Neural cell (in vitro differentiated cells): ENCODE measurements at regions not wholly inside any gene's neighbourhood (a gene's known extent, or its start where the extent isn't known, plus 50 kb on each side); places are given as distances from the start of the nearest gene placed in this dataset.

Experiments
- H2AFZ ChIP-seq: fragments of 200-600, 300-800 bp; sonication (generic), shearing (Covaris generic); 2 replicates; pipeline ENCODE4 v1.6.0; 2014; ENCODE audit warnings: low read depth, mild to moderate bottlenecking, antibody characterized with exemption, low read length, moderate library complexity
- H3F3A ChIP-seq: fragments of 200-600 bp; shearing (Covaris generic); 2 replicates; pipeline ENCODE4 v1.6.1; 2016; ENCODE audit warnings: mild to moderate bottlenecking, moderate library complexity, mixed read lengths, antibody characterized with exemption, low read length; ENCODE audit not compliant: insufficient read depth, poor library complexity, severe bottlenecking
- H3K27ac ChIP-seq: fragments of 200-600, 300-800 bp; sonication (generic), shearing (Covaris generic); 2 replicates; pipeline ENCODE4 v1.5.1; 2014; ENCODE audit warnings: mild to moderate bottlenecking, low read length, moderate library complexity
- H3K27me3 ChIP-seq: fragments of 300-800, 200-600 bp; sonication (generic), shearing (Covaris generic); 2 replicates; pipeline ENCODE4 v1.6.0; 2014; ENCODE audit warnings: mild to moderate bottlenecking, low read depth, low read length, moderate library complexity; ENCODE audit not compliant: insufficient read depth
- H3K36me3 ChIP-seq: fragments of 300-800, 200-600 bp; sonication (generic), shearing (Covaris generic); 2 replicates; pipeline ENCODE4 v1.5.1; 2014; ENCODE audit warnings: mild to moderate bottlenecking, antibody characterized with exemption, low read length, moderate library complexity; ENCODE audit not compliant: insufficient read depth
- H3K4me2 ChIP-seq: fragments of 300-800, 200-600 bp; sonication (generic), shearing (Covaris generic); 2 replicates; pipeline ENCODE4 v1.6.0; 2014; ENCODE audit warnings: mild to moderate bottlenecking, low read length
- H3K4me3 ChIP-seq: fragments of 300-800, 200-600 bp; sonication (generic), shearing (Covaris generic); 2 replicates; pipeline ENCODE4 v1.5.1; 2014; ENCODE audit warnings: mild to moderate bottlenecking, low read length, moderate library complexity
- H3K79me2 ChIP-seq: fragments of 200-600 bp; shearing (Covaris generic); replicated peaks from 2 replicates; pipeline ENCODE4 v1.6.0; 2014; ENCODE audit warnings: mild to moderate bottlenecking, low read length, moderate library complexity; ENCODE audit not compliant: insufficient read depth
- H3K9ac ChIP-seq: fragments of 300-800, 200-600 bp; sonication (generic), shearing (Covaris generic); 2 replicates; pipeline ENCODE4 v1.6.1; 2016; ENCODE audit warnings: mild to moderate bottlenecking, low read length, mixed read lengths
- H3K9me2 ChIP-seq: fragments of 200-600 bp; shearing (Covaris generic); 2 replicates; pipeline ENCODE4 v1.6.1; 2016; ENCODE audit warnings: mild to moderate bottlenecking, low read length, mixed read lengths; ENCODE audit not compliant: insufficient read depth
- H3K9me3 ChIP-seq: fragments of 200-600, 300-800 bp; sonication (generic), shearing (Covaris generic); 2 replicates; pipeline ENCODE4 v1.6.1; 2016; ENCODE audit warnings: mild to moderate bottlenecking, mixed run types, low read length, moderate library complexity, mixed read lengths
- H4K20me1 ChIP-seq: fragments of 200-600 bp; shearing (Covaris generic); 2 replicates; pipeline ENCODE4 v1.6.1; 2016; ENCODE audit warnings: mild to moderate bottlenecking, mixed run types; ENCODE audit not compliant: insufficient read depth
- CTCF ChIP-seq: fragments of 450-650 bp; IDR thresholded peaks from 2 replicates; pipeline ENCODE4 v1.5.1; 2014; ENCODE audit warnings: antibody characterized with exemption, mild to moderate bottlenecking, moderate library complexity; ENCODE audit not compliant: poor library complexity, severe bottlenecking
- EP300 ChIP-seq: fragments of 450-650 bp; conservative IDR thresholded peaks from 2 replicates; pipeline ENCODE4 v1.6.1; 2014; ENCODE audit warnings: antibody characterized with exemption, mild to moderate bottlenecking, moderate library complexity; ENCODE audit not compliant: poor library complexity, severe bottlenecking
- EZH2 ChIP-seq: fragments of 200-600, 300-800 bp; shearing (Covaris generic), sonication (generic); IDR thresholded peaks from 2 replicates; pipeline ENCODE4 v1.6.1; 2014; ENCODE audit warnings: antibody characterized with exemption, low read length, borderline replicate concordance, mild to moderate bottlenecking; ENCODE audit not compliant: insufficient read depth, poor library complexity, severe bottlenecking
- MXI1 ChIP-seq: fragments of 450-650 bp; conservative IDR thresholded peaks from 2 replicates; pipeline ENCODE4 v1.6.1; 2014; ENCODE audit warnings: antibody characterized with exemption, mild to moderate bottlenecking; ENCODE audit not compliant: poor library complexity, severe bottlenecking
- POLR2AphosphoS5 ChIP-seq: IDR thresholded peaks from 2 replicates; pipeline ENCODE4 v1.6.1; 2012
- RAD21 ChIP-seq: fragments of 450-650 bp; conservative IDR thresholded peaks from 2 replicates; pipeline ENCODE4 v1.6.1; 2014; ENCODE audit warnings: antibody characterized with exemption, mild to moderate bottlenecking, moderate library complexity
- SMC3 ChIP-seq: fragments of 450-650 bp; conservative IDR thresholded peaks from 2 replicates; pipeline ENCODE4 v1.6.1; 2014; ENCODE audit warnings: antibody characterized with exemption, mild to moderate bottlenecking, moderate library complexity; ENCODE audit not compliant: poor library complexity
- TAF1 ChIP-seq: IDR thresholded peaks from 2 replicates; pipeline ENCODE4 v1.6.1; 2012; ENCODE audit warnings: low read depth
- TF ChIP-seq, protein P1 (sequence below): IDR thresholded peaks from 2 replicates; pipeline ENCODE4 v1.6.1; 2012; ENCODE audit warnings: borderline replicate concordance

GRCh38 chr4:152189451-152190179 is 346.3 kb downstream of the FBXW7 start:
- Histone ChIP-seq H3K9ac (no peak overlapping the region), H3K27ac (no peak overlapping the region)

GRCh38 chr4:152188801-152189200 is 347.1 kb downstream of the FBXW7 start:
- TF ChIP-seq, protein P1, sequence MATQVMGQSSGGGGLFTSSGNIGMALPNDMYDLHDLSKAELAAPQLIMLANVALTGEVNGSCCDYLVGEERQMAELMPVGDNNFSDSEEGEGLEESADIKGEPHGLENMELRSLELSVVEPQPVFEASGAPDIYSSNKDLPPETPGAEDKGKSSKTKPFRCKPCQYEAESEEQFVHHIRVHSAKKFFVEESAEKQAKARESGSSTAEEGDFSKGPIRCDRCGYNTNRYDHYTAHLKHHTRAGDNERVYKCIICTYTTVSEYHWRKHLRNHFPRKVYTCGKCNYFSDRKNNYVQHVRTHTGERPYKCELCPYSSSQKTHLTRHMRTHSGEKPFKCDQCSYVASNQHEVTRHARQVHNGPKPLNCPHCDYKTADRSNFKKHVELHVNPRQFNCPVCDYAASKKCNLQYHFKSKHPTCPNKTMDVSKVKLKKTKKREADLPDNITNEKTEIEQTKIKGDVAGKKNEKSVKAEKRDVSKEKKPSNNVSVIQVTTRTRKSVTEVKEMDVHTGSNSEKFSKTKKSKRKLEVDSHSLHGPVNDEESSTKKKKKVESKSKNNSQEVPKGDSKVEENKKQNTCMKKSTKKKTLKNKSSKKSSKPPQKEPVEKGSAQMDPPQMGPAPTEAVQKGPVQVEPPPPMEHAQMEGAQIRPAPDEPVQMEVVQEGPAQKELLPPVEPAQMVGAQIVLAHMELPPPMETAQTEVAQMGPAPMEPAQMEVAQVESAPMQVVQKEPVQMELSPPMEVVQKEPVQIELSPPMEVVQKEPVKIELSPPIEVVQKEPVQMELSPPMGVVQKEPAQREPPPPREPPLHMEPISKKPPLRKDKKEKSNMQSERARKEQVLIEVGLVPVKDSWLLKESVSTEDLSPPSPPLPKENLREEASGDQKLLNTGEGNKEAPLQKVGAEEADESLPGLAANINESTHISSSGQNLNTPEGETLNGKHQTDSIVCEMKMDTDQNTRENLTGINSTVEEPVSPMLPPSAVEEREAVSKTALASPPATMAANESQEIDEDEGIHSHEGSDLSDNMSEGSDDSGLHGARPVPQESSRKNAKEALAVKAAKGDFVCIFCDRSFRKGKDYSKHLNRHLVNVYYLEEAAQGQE, result no peak
- TF ChIP-seq EZH2 (no peak), CTCF (no peak), POLR2AphosphoS5 (no peak), MXI1 (no peak), RAD21 (no peak), EP300 (no peak), TAF1 (no peak), SMC3 (no peak)
- Histone ChIP-seq H3K9ac (no peak overlapping the region), H3K4me3 (no peak overlapping the region), H3K27ac (no peak overlapping the region), H3K79me2 (no peaks in the 10 kb centered on the region), H3F3A (no peaks in the 10 kb centered on the region), H3K9me3 (no peaks in the 10 kb centered on the region), H3K36me3 (no peaks in the 10 kb centered on the region), H2AFZ (no peak overlapping the region), H4K20me1 (no peaks in the 10 kb centered on the region), H3K27me3 (no peaks in the 10 kb centered on the region), H3K9me2 (no peaks in the 10 kb centered on the region), H3K4me2 (no peak overlapping the region)

More at GRCh38 chr4:152189451-152190179, 346.3 kb downstream of the FBXW7 start:
- H3K9me2 ChIP-seq, result no peaks in the 10 kb centered on the region
- no peaks in the 10 kb centered on the region for H3F3A ChIP-seq
- H3K9me3 ChIP-seq, result no peaks in the 10 kb centered on the region
- no peak overlapping the region for H3K4me2 ChIP-seq
- H3K4me3 ChIP-seq, result no peak overlapping the region
- H3K27me3 ChIP-seq, result no peaks in the 10 kb centered on the region
- no peaks in the 10 kb centered on the region for H3K79me2 ChIP-seq
- no peak overlapping the region for H2AFZ ChIP-seq
- TF ChIP-seq TAF1 (no peak), CTCF (no peak), EP300 (no peak)
- no peaks in the 10 kb centered on the region for H4K20me1 ChIP-seq
- H3K36me3 ChIP-seq, result no peaks in the 10 kb centered on the region
